IMR-90 (cell line): ENCODE measurements at regions not wholly inside any gene's neighbourhood (a gene's known extent, or its start where the extent isn't known, plus 50 kb on each side); places are given as distances from the start of the nearest gene placed in this dataset.

Source experiments
- CEBPB ChIP-seq: IDR thresholded peaks from 2 replicates; pipeline ENCODE4 v1.6.1; 2012; ENCODE audit warnings: low read depth, low read length, improper control_type of control experiment
- CHD1 ChIP-seq: IDR thresholded peaks from 2 replicates; pipeline ENCODE4 v1.6.1; 2012; ENCODE audit warnings: low read depth, low read length, improper control_type of control experiment
- CTCF ChIP-seq: conservative IDR thresholded peaks from 2 replicates; pipeline ENCODE4 v1.5.1; 2012; ENCODE audit warnings: mild to moderate bottlenecking, low read depth, low read length, improper control_type of control experiment
- MAFK ChIP-seq: IDR thresholded peaks from 2 replicates; pipeline ENCODE4 v1.6.1; 2012; ENCODE audit warnings: low read depth, low read length, improper control_type of control experiment
- MXI1 ChIP-seq: IDR thresholded peaks from 2 replicates; pipeline ENCODE4 v1.6.1; 2012; ENCODE audit warnings: low read depth, mild to moderate bottlenecking, low read length, moderate library complexity, borderline replicate concordance
- POLR2A ChIP-seq: IDR thresholded peaks from 2 replicates; pipeline ENCODE4 v1.6.1; 2012; ENCODE audit warnings: mild to moderate bottlenecking, low read depth, low read length
- RFX5 ChIP-seq: IDR thresholded peaks from 2 replicates; pipeline ENCODE4 v1.8.0; 2012; ENCODE audit warnings: low read depth, mild to moderate bottlenecking, low read length, moderate library complexity
- SMC3 ChIP-seq: fragments of 150-350 bp; IDR thresholded peaks from 2 replicates; pipeline ENCODE4 v1.6.1; 2016; ENCODE audit warnings: low read depth, mild to moderate bottlenecking, antibody characterized with exemption, low read length, moderate library complexity
- USF2 ChIP-seq: fragments of 150-350 bp; IDR thresholded peaks from 2 replicates; pipeline ENCODE4 v1.6.1; 2017; ENCODE audit warnings: mild to moderate bottlenecking, antibody characterized with exemption, low read length, low read depth

- TF ChIP-seq CTCF (no peak), POLR2A (no peak), MAFK (no peak), MXI1 (no peak), RFX5 (no peak), CEBPB (no peak), USF2 (no peak), SMC3 (no peak), CHD1 (no peak)
Observed at GRCh38 chr12:89893972-89894706, 185.5 kb upstream of the ATP2B1 start.
